GM18858 (cell line): ENCODE measurements at regions not wholly inside any gene's neighbourhood (a gene's known extent, or its start where the extent isn't known, plus 50 kb on each side); places are given as distances from the start of the nearest gene placed in this dataset.
"Not testable (repeated sequence)": the region's sequence is repeated elsewhere in the genome, so short reads cannot be mapped to it uniquely, and the experiment has no call there.

Experiments used
- ATAC-seq: cut with Tn5 transposase; IDR thresholded peaks from one replicate; pipeline ENCODE4 v1.9.1; 2021; ENCODE audit not compliant: unreplicated experiment

DNA sequence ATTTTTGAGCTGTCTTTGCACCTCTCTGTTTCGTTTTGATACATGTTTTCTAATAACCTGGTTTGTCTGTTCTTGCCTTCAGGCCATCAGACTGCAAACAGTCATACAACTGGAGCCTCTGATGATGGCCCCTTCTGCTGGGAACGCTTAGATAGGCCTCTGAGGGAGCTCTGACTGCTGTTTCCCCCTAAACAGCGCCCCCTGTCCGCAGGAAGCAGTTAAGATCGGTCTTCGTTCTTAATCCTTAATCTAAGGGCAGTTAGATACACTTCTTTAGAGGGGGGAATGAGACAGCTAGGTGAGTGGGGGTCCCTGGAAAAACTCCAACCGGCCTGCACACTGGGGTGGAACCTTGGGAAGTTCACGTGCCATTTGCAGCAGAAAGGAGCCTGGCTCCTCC, 1338.8 kb upstream of the SEL1L start:
- ATAC-seq, result no peak

DNA sequence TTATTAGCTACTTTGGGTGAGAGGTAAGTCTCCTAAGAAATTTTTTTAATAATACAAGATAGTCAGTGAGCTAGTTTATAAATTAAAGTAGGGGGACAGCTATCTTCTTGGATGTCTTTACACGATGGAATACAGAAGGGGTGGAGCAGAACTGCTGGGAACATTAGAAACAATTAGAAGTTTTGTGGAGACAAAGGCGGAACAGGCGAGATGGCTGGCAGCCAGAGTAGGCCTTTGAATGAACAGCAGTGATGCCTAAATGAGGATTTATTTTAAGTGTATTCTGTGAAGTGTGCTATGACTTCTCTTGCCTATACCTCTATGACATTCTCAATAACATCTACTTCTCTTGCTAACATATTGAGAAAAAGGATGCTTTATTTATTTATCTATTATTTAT, 1345.3 kb upstream of the SEL1L start:
- no peak for ATAC-seq

GRCh38 chr14:82879949-82880535, 1346.4 kb upstream of the SEL1L start:
- ATAC-seq, result no peak

DNA sequence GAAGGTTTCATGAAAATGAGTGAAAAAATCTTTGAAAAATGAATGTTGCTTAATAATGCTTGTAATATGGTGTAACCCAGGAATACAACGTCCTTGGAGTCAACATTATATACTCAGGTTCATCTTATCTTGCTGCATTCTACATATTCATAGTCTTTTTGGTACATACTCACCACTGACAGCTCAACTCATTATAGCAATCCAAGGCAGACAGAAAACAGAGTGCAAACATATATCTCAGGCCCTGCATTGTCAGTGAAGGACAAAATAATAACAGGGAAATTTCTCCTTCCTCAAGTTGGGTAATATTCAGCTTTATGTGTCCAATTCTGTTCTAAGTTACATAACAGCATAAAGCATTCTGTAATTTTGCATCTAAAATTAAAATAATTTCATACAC, 1353.0 kb upstream of the SEL1L start:
- ATAC-seq, result no peak

GRCh38 chr14:82889701-82890100, 1356.0 kb upstream of the SEL1L start:
- no peak for ATAC-seq

- no peak for ATAC-seq
Measured at GRCh38 chr14:82896476-82896875, 1362.8 kb upstream of the SEL1L start.

DNA sequence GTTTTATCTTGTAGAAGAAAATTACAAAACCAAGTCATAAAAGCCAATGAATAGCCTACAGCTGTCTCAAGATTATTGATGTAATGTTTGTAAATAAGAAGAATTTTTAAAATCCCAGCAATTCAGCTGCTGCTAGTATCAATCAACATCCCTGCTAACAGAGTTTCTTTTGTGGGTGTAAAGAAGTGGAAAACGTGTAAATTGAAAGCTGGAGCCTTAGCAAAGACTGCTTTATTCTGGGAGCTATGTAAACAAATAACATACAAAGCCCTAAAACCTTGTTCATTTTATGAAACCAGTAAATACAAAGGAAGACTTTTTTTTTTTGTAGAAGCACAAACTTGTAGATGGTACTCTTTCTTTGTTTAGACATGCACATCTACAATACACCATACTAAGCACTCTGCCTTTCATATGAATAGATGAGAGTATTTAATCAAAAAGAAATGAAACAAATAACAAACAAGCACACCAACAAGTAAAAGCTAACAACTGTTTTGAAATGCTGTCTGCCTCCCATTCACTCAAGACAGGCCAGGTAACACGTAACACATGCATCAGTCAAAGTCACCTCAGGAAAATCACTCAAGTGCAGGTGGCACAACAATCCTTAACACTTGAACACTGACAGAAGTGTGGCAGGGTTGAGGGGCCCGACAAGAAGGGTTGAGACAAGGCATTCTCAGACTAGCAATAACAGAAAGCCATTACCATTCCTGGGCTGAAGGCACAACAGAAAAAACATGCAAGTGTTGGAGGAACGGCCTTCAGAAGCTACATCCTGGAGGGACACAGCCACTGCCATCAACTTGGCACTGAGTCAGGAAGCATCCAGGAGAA, 1364.0 kb upstream of the SEL1L start:
- ATAC-seq, result no peak

DNA sequence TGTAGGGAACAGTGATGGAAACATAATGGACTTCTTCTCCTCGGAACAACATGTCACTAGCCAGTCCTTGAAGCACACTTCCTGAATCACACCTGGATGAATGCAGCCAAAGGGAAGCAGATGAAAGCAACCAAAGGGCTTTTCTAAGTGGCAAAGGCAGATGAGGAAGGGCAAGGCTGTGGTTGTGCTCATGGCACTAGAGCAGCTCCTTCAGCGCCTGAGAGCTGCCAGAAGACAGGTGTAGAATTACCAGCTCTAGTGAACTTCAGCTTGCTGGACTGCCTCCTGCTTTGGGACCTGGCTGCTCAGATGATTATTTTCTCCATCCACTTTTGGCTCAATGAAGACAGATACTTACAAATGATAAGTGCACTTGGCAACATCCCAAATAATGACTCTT, 1372.1 kb upstream of the SEL1L start:
- ATAC-seq, result no peak

- ATAC-seq, result no peak
Measured at GRCh38 chr14:82911930-82912329, 1378.3 kb upstream of the SEL1L start.

- no peak for ATAC-seq
Measured at GRCh38 chr14:82913396-82913795, 1379.7 kb upstream of the SEL1L start.

DNA sequence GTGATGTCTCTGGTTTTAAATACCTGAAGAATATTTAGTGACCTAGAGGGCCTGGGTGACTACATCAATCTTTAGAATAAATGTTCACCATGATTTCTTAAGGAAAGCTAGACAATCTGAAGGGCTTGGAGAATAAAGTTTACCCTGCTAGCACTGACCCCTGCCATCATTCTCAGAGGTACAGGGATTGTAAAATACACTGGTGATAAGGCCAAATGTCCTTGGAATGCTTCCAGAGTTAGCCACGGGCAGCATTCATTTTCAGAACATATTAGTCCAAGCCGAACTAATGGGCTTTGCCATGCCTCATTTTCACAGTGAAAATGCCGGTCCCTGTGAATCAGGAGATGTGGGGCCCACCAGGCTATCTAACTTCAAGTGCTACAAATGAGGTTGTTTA, 1381.7 kb upstream of the SEL1L start:
- no peak for ATAC-seq

GRCh38 chr14:82935691-82936090, 1402.0 kb upstream of the SEL1L start:
- no peak for ATAC-seq

DNA sequence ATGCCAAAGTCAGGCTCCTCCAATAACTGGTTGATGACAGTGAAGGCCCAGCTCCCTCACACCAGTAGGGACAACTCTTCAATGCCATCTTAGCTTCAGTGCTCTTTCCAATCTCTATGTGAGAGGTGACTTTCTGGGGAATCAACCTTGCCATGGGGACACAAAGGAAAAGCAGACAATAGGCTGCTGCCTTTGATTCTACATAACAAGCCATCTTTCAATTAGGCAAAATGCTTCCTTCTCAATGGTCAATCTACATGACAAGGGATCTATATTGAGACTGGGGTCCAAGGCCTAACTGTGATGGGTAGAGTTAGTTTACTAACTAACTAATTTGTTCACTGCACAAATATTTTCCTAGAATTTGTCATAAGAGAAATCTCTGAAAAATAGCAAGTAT, 1417.5 kb upstream of the SEL1L start:
- no peak for ATAC-seq

DNA sequence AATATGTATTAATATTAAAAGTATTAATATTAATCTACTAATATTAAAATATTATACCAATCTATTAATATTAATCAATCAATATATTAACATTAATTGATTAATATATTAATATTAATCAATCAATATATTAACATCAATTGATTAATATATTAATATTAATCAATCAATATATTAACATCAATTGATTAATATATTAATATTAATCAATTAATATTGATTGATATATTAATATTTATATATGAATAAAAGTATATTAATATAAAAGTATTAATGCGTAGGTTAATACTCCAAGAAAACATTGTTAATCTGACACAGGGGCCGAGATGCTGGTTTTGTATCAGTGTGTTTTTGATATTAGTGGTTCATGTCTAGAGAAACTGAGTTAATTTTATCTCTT, 1430.1 kb upstream of the SEL1L start:
- no peak for ATAC-seq

DNA sequence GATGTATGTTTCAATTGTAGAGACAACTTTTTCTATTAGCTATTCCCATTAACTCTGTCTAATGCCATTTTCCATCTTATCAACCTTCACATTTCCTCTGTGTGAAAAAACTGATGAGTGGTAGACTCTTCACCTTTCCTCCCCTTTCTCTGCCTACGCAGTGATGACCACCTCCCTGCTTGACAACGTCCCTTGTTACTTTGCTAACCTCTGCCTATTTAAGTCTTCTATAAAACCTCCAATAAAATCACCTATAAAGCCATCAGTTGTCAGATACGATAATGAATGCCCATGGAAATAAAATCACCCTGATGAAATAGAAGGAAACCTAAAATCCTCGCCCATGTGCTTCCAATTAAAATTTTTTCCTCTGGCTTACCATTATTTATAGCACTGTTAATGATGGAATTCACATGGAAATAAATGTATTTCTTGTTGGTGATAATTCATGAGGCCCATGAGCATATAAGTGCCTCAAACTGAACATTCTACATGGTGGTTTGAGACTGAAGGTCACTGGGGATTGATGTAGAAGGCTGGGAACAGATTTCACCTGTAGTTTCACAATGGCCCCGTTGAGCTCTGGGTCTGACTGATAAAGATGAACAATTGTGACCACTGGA, 1454.0 kb upstream of the SEL1L start:
- ATAC-seq, result no peak

DNA sequence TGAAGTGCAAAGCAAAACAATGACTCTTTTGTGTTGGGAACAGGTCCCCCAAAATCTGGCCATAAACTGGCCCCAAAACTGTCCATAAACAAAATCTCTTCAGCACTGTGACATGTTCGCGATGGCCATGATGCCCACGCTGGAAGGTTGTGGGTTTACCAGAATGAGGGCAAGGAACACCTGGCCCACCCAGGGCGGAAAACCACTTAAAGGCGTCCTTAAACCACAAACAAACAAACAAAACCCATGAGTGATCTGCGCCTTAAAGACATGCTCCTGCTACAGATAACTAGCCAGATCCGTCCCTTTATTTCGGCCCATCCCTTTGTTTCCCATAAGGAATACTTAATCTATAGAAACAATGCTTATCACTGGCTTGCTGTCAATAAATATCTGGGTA, 1460.9 kb upstream of the SEL1L start:
- ATAC-seq, result not testable (repeated sequence)

DNA sequence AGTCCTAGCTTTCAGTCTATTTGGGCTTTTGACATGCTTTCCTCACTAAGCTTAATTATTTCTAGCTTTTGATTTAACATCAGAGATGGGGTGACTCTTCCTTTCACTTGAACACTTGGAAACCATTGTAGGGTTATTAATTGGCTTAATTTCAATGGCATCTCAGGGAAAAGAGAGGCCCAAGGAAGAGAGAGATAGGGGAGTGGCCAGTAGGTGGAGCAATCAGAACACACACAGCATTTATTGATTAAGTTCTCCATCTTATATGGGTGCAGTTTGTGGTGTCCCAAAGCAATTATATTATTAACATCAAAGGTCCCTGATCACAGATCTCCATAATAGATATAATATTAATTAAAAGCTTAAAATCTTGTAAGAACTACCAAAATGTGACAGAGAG, 1466.1 kb upstream of the SEL1L start:
- ATAC-seq, result no peak

DNA sequence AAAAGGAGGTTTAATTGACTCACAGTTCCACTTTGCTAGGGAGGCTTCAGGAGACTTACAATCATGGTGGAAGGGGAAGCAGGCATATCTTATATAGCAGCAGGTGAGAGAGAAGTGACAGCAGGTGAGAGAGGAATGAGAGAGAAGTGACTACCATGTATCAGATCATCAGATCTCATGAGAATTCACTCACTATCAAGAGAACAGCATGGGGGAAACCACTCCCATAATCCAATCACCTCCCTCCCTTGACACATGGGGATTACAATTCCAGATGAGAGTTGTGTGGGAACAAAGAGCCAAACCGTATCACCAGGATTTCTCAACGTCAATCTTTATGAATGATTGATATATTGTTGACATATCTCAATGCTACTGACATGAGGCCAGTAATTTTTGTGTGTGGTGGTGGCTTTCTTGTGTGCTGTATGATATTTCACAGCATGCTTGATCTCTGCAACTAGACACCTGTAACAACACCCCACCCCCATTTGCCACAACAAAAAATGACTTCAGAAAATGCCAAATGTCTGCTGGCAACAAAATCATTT, 1470.9 kb upstream of the SEL1L start:
- ATAC-seq, result no peak

GRCh38 chr14:83006121-83006670, 1472.5 kb upstream of the SEL1L start:
- ATAC-seq, result no peak

GRCh38 chr14:83007052-83007451, 1473.4 kb upstream of the SEL1L start:
- not testable (repeated sequence) for ATAC-seq

- no peak for ATAC-seq
Measured at GRCh38 chr14:83007641-83008225, 1474.1 kb upstream of the SEL1L start.
